ENCODE measurements at regions not wholly inside any gene's neighbourhood (a gene's known extent, or its start where the extent isn't known, plus 50 kb on each side); places are given as distances from the start of the nearest gene placed in this dataset.
"Not testable (repeated sequence)": the region's sequence is repeated elsewhere in the genome, so short reads cannot be mapped to it uniquely, and the experiment has no call there.

- no peak for DNase-seq
Measured at GRCh38 chr1:30660241-30660640, 63.1 kb downstream of the MATN1 start.

GRCh38 chr1:30659702-30660101 is 63.7 kb downstream of the MATN1 start:
- no peak for DNase-seq

GRCh38 chr1:30658375-30658774 is 65.0 kb downstream of the MATN1 start:
- not testable (repeated sequence) for DNase-seq

- no peak for DNase-seq
Measured at GRCh38 chr1:30658014-30658336, 65.4 kb downstream of the MATN1 start.

DNA sequence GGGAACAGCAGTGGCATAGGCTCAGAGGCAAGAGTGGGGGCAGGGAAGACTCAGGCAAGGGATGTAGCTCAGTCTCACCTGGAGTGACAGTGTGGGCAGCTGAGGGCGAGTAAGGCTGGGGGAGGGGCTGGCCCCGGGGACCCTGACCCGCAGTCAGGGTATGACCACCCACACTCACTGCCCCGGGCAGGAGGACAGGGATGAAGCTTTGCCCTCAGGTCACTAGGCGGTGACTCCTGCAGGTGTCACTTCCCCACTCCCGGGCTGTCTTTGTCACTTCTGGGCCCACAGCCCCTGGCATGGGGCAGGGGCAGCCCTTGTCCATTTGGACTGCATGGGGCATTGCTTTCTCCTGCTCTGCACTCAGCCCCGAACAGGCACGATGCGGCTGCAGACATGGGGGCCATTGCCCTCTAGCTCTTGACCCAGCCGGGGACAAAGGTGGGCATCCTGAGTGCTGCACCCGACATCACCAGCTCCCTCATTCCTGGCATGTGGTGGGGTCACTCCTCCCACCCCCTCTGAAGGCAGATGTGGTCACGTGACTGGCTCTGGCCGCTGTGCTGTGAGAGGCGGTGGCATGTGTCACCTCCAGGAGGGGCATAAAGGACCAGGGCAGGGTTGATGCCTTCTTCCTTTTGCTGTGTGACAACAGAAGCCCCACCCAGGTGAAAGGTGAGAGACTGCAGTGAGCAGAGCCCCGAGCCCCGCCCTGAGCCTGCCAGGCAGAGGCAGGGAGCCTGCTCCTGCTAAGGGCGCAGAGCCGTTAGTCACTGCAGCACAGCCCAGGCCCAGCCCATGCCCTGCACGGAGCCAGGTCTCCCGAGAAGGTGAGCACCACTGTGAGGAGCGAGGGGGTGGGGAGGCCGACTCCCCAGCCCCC is 66.0 kb downstream of the MATN1 start:
- DNase-seq = no peak

DNA sequence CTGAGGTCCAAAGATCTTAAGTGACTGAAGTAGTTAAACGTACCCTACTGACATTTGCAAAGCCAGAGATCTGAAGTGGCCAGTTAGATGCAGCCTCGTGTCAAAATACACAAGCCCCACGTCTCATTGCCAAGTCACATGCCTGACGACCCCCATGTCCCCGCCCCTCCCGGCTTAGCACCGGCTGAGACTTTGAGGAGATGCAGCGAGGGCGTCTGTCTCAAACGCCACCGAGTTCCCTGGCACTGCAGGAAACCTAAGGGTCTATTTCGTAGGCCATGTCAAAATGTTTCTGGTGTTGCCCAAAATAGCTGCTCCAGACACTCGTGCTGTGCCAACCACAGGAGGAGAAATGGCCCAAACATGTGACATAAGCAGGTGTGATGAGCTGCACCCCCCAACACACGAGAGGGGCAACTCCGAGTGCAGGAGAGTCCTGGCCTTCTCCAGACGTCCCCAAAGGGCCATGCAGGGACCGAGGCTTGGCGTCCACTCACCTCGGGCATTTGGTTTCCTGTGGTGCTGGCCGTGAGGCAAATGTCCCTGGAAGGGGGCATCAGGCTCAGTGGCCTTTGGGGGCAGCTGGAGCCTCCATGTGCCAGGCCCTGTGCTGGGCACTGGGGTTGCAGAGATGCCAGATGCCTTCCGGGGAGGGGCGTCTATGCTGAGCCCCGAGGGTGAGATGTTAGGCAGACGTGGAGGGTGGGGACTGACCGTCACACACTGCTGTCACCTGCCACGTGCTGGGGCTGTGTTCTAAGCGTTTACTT is 67.0 kb downstream of the MATN1 start:
- no peak for DNase-seq

DNA sequence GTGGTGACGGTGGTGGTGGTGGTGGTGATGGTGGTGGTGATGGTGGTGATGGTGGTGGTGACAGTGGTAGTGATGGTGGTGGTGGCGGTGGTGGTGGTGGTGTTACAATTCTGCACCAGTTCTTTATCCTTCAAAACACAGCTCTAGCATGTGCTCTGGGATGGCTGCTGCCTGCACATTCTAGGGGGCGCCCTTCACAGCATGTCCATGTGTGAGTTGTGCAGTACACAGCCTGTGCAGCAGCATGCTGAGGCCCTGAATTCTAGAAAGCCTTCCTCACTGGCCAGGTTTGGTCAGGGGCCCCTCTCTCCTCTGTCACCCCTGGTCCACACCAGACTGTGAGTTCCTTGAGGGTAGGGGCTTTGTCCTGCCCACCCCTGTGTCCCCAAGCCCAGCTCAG is 67.7 kb downstream of the MATN1 start:
- no peak for DNase-seq

GRCh38 chr1:30654188-30654587 is 69.2 kb downstream of the MATN1 start:
- no peak for DNase-seq

GRCh38 chr1:30652152-30652841 is 71.1 kb downstream of the MATN1 start:
- peak; percentile 90 for DNase-seq

GRCh38 chr1:30651395-30651794 is 72.0 kb downstream of the MATN1 start:
- DNase-seq = not testable (repeated sequence)

- no peak for DNase-seq
Measured at GRCh38 chr1:30650968-30651320, 72.4 kb downstream of the MATN1 start.

DNA sequence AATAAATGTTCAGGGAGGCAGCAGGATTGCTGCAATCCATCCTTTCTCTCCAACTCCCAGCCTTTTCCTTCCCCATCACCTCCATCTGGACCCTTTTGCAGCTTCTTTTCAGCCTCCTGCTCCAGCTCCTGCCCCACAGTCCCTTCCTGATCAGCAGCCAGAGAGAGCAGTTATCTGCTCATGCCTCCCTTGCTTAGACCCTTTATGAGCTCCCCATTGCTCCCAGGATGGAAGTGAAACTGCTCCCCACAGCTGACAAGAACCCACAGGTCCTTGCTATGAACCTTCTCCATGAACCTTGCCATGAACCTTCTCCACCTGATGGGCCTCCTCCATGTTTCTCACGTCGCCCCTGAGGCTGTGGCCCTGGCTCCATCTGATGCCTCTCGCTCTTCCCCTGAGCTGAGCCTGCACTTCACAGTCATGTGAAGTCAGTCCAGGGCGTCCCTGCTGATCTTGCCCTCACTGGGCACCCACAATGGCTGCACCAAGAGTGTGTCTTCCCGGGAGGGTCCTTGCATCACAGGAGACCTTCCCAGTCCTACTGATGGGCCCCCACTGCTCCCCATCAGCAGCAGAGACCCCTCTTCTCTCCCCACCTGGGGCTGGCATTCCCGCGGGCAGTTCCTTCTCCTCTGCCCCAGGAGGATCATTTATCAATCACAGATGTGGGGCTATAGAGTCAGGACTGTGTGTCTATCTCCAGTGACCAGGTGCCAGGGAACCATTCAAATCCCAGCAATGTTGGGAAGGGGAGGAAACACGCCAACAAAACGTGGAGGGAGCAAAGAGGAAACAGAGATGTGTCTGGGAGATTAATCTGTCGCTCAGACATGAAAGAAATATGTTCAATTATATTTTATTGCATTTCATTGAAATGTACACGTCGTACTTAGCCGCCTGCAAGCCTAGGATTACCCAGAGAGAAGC is 73.1 kb downstream of the MATN1 start:
- DNase-seq = no peak

DNA sequence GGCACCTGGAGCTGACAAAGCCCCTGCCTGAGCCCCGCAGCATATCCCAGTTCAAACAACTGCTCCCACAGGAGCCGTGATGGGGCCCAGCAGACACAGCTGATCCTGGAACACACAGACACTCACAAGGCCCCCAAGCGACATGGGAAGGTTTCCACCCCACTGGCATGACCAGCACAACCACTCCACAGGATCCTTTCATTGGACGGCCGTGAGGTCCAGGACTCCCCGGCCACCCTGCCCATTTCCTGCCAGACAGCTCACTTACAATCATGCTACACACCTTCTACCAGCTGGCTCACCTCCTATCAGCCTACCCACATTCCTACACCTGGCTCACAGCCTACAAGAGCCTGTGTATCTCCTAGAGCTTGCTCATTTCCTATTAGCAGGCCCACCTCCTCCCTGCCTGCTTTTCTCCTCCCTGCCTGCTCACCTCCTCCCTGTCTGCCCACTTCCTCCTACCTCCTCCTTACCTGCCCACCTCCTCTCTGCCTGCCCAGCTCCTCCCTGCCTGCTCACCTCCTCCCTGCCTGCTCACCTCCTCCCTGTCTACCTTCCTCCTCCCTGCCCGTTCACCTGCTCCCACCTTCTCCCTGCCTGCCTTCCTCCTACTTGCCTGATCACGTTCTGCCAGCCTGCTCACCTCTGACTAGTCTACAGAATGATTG is 73.9 kb downstream of the MATN1 start:
- no peak for DNase-seq

GRCh38 chr1:30648408-30649000 is 74.9 kb downstream of the MATN1 start:
- DNase-seq = no peak

GRCh38 chr1:30645807-30646206 is 77.6 kb downstream of the MATN1 start:
- DNase-seq = no peak

DNA sequence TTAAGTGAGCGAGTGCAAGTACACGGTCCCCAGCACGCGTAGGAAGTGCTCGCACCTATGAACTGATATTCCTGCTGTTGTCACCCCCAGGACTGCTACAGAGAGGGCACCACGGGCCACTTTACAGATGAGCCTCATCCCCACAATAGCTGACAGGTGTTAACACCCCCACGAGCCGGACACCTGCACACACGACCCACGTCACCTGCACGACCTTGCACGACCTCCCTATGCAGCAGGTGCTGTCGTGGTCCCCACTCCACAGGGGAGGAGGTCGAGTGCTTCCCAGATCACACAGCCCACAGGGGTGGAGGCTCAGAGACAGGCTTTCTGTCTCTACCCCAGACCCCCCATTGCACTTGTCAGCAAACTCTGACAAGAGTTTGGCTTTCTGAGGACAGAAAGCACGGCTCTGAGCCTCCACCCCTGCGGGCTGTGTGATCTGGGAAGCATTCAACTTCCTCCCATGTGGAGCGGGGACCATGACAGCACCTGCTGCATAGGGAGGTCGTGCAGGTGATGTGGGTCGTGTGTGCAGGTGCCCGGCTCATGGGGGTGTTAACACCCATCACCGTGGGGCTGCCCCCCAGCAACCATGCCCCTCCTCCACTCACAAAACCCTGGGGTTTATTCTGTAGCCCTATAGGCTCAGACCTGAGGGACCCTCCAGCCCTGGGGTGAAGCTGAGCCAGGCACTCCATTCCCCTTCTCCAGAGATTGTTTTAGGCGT is 80.8 kb downstream of the MATN1 start:
- DNase-seq = no peak

GRCh38 chr1:30641572-30642353 is 81.6 kb downstream of the MATN1 start:
- DNase-seq = no peak

GRCh38 chr1:30639881-30640452 is 83.4 kb downstream of the MATN1 start:
- DNase-seq = no peak

DNA sequence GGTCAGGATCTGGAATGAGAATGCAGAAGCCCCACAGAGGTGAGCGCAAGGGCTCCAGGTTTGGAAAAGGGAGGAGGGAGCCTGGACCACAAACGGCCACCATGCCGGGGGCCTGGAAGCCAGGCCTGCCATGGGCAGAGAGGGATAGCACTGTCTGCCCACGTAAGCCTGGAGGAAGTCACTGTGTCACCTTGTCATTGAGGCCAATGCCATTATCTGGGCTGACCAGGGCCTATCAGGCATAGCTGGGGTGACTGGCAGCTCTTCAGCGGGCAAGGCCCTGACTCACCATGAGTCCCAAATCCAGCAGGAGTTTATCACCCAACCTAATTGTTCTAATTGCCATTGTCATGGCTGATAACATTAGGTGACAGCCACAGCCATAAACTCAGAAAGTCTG is 84.6 kb downstream of the MATN1 start:
- no peak for DNase-seq

DNA sequence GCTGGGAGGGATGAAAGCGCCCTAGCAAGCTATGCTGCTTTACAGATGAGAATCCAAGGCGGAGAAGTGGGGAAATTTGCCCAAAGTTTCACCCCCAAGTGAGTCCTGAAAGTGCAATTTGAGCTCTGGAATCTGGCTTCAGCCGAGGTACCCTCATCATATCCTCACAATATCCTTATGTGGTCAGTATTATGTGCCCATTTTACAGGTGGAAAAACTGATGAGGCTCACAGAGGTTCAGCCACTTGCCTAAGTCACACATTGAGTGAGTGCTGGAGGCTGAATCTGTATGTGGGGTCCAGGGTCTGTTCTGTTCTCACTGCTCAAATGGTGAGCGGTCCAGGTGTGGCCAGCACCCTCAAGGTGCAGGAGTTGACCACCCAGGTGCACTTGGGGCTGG is 85.3 kb downstream of the MATN1 start:
- no peak for DNase-seq

Measured in NCI-H1092 (cell line).